ENCODE measurements at regions not wholly inside any gene's neighbourhood (a gene's known extent, or its start where the extent isn't known, plus 50 kb on each side); places are given as distances from the start of the nearest gene placed in this dataset.

- TF ChIP-seq, protein P1, sequence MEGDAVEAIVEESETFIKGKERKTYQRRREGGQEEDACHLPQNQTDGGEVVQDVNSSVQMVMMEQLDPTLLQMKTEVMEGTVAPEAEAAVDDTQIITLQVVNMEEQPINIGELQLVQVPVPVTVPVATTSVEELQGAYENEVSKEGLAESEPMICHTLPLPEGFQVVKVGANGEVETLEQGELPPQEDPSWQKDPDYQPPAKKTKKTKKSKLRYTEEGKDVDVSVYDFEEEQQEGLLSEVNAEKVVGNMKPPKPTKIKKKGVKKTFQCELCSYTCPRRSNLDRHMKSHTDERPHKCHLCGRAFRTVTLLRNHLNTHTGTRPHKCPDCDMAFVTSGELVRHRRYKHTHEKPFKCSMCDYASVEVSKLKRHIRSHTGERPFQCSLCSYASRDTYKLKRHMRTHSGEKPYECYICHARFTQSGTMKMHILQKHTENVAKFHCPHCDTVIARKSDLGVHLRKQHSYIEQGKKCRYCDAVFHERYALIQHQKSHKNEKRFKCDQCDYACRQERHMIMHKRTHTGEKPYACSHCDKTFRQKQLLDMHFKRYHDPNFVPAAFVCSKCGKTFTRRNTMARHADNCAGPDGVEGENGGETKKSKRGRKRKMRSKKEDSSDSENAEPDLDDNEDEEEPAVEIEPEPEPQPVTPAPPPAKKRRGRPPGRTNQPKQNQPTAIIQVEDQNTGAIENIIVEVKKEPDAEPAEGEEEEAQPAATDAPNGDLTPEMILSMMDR (IDR thresholded peaks at IDR 0.05; ENCODE audit: insufficient read depth, low read depth, low read length), result peak; percentile 97
- no peak for TF ChIP-seq EZH2 (IDR thresholded peaks at IDR 0.05; ENCODE audit: insufficient read depth, low read length)
These were observed 94.9 kb upstream of the NT5E start for GRCh38 chr6:85354761-85355618.
